ENCODE measurements at regions not wholly inside any gene's neighbourhood (a gene's known extent, or its start where the extent isn't known, plus 50 kb on each side); places are given as distances from the start of the nearest gene placed in this dataset.

GRCh38 chr4:46645126-46645525 is 255.2 kb upstream of the GABRA2 start:
- Histone ChIP-seq H3K4me3 (replicated peaks; ENCODE audit: insufficient read depth, low read length) (no peak overlapping the region), H3K27ac (replicated peaks) (no peak overlapping the region), H3K27me3 (ENCODE audit: insufficient read depth, poor library complexity, severe bottlenecking) (no peaks in the 10 kb centered on the region)
- TF ChIP-seq GABPA (IDR thresholded peaks at IDR 0.05; ENCODE audit: low read depth): no peak
- no peak for TF ChIP-seq POLR2AphosphoS5 (IDR thresholded peaks at IDR 0.05; ENCODE audit: low read depth)
- no peak for TF ChIP-seq SPI1 (IDR thresholded peaks at IDR 0.05; ENCODE audit: borderline replicate concordance, low read depth)
- no peak for TF ChIP-seq REST (IDR thresholded peaks at IDR 0.05; ENCODE audit: insufficient replicate concordance, low read depth)
- TF ChIP-seq CTCF (IDR thresholded peaks at IDR 0.05; ENCODE audit: insufficient read depth, low read length): no peak
- no peak for DNase-seq (ENCODE audit: low read depth in 1 of 2, low spot score in 1 of 2)
